H1 (cell line): ENCODE measurements at regions not wholly inside any gene's neighbourhood (a gene's known extent, or its start where the extent isn't known, plus 50 kb on each side); places are given as distances from the start of the nearest gene placed in this dataset.

Experiments
- FOSL1 ChIP-seq: IDR thresholded peaks from 2 replicates; pipeline ENCODE4 v1.6.1; 2011; ENCODE audit warnings: mild to moderate bottlenecking, low read depth, low read length, moderate library complexity; ENCODE audit not compliant: insufficient read depth
- RBBP5 ChIP-seq: IDR thresholded peaks from 2 replicates; pipeline ENCODE4 v1.7.1; 2012; ENCODE audit warnings: low read depth, mild to moderate bottlenecking, inconsistent platforms, low read length, moderate library complexity, borderline replicate concordance
- RNF2 ChIP-seq: fragments of 200-900, 300-1000 bp; sonication (generic); IDR thresholded peaks from 2 replicates; pipeline ENCODE4 v1.7.1; 2016; ENCODE audit warnings: borderline replicate concordance, low read depth, mild to moderate bottlenecking, antibody characterized with exemption, low read length; ENCODE audit not compliant: poor library complexity, severe bottlenecking; ENCODE audit errors: missing control alignments
- TAF7 ChIP-seq: optimal IDR thresholded peaks from 2 replicates; pipeline ENCODE3; 2011; ENCODE audit warnings: low read depth, mild to moderate bottlenecking, inconsistent platforms, low read length, moderate library complexity, borderline replicate concordance

DNA sequence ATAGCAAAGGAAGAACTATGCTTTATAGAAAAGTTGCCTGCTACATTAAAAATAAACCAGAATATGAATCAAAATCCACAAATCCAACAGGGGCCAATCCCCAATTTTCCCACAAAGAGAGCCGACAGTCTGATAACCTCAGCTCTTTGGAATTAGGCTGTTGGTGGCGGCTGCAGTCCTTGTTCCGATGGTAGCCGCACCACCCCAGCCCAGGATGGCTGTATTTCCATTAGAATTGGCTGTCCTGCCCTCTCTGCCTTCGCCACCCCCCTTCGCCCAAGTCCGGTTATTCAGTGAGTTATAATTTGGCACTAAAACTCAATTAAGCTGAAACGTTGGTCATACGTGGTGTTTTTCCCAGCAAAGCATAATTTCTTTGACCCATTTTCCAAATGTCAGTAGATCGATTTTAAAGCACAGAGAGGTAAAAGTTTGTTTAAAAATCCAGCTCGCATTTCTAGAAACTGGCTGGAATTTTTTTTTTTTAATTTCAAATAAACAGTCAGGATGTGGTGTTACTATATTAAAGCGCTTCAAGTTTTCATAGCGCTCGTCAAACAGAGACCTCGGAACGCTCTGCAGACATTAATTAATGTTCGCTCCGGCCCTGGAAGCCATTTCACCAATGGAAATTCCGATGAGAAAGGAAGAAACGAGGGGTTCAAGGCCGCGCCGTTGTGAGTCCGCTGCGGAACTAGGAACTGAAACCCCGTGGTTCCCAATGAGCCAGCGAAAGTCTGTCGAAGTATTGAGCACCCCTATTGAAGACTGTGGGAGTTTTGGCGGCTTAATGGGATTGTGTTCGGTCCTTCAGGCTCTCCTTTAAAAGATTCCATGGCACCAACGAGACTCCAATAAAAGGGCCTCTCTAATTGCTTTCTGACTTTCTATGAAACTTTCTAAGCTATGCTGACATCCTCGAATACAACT lies 104.8 kb upstream of the DIO3 start (continued):
- TF ChIP-seq RNF2 (peak; percentile 60), FOSL1 (no peak), TAF7 (no peak), RBBP5 (no peak)
- TF ChIP-seq, all 59 proteins: peak for 4
